ENCODE measurements at regions not wholly inside any gene's neighbourhood (a gene's known extent, or its start where the extent isn't known, plus 50 kb on each side); places are given as distances from the start of the nearest gene placed in this dataset.

DNA sequence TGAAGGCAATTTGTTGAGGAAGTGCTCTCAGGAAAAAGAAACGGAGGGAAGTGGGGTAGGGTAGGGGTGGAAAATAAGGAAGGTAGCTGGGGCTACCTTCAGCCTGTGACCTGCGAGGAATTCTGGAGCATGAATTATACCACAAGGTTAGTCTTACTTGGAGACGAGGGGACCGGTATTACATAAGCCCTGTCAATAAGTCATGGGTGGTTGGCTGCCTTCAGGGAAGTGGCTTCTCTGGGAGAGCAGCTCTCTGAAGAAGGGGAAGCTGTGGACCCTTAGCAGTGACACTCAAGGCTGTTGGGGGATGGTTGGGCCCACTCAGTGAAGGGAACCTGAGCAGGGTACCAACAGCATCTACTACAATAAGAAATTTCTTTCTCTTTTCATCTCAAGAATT, 111.3 kb downstream of the TNFSF18 start:
- TF ChIP-seq, protein P1, sequence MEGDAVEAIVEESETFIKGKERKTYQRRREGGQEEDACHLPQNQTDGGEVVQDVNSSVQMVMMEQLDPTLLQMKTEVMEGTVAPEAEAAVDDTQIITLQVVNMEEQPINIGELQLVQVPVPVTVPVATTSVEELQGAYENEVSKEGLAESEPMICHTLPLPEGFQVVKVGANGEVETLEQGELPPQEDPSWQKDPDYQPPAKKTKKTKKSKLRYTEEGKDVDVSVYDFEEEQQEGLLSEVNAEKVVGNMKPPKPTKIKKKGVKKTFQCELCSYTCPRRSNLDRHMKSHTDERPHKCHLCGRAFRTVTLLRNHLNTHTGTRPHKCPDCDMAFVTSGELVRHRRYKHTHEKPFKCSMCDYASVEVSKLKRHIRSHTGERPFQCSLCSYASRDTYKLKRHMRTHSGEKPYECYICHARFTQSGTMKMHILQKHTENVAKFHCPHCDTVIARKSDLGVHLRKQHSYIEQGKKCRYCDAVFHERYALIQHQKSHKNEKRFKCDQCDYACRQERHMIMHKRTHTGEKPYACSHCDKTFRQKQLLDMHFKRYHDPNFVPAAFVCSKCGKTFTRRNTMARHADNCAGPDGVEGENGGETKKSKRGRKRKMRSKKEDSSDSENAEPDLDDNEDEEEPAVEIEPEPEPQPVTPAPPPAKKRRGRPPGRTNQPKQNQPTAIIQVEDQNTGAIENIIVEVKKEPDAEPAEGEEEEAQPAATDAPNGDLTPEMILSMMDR (conservative IDR thresholded peaks at IDR 0.05; ENCODE audit: low read depth, low read length) = no peak
- no peak for TF ChIP-seq POLR2A (IDR thresholded peaks at IDR 0.05; ENCODE audit: low read depth, low read length)
- TF ChIP-seq MAZ (IDR thresholded peaks at IDR 0.05; ENCODE audit: borderline replicate concordance, low read depth, low read length) = no peak

All from IMR-90 (cell line).